CD4-positive, alpha-beta T cell treated with Interleukin-2 at 100 ng/mL for 4 hours (primary cell): ENCODE measurements at regions not wholly inside any gene's neighbourhood (a gene's known extent, or its start where the extent isn't known, plus 50 kb on each side); places are given as distances from the start of the nearest gene placed in this dataset.

Experiments
- DNase-seq: peaks from one replicate; pipeline ENCODE4 v3.0.0-alpha.2; 2020; ENCODE audit warnings: low spot score

GRCh38 chr20:58091810-58092209 lies 136.6 kb downstream of the ANKRD60 start:
- DNase-seq, result no peak

- DNase-seq, result no peak
Observed at GRCh38 chr20:58090161-58090560, 138.3 kb downstream of the ANKRD60 start.

GRCh38 chr20:58088625-58089024 lies 139.8 kb downstream of the ANKRD60 start:
- no peak for DNase-seq

- DNase-seq, result no peak
Observed at GRCh38 chr20:58088105-58088504, 140.3 kb downstream of the ANKRD60 start.

- DNase-seq, result no peak
Observed at GRCh38 chr20:58087562-58087858, 140.9 kb downstream of the ANKRD60 start.

- no peak for DNase-seq
Observed at GRCh38 chr20:58086763-58087561, 141.5 kb downstream of the ANKRD60 start.

- DNase-seq, result no peak
Observed at GRCh38 chr20:58084966-58085365, 143.5 kb downstream of the ANKRD60 start.

GRCh38 chr20:58084566-58084965 lies 143.9 kb downstream of the ANKRD60 start:
- DNase-seq, result no peak

- DNase-seq, result no peak
Observed at GRCh38 chr20:58081846-58082245, 146.6 kb downstream of the ANKRD60 start.

GRCh38 chr20:58078741-58079522 lies 149.5 kb downstream of the ANKRD60 start:
- no peak for DNase-seq

GRCh38 chr20:58077282-58077681 lies 151.2 kb downstream of the ANKRD60 start:
- DNase-seq, result no peak

GRCh38 chr20:58076405-58076804 lies 152.0 kb downstream of the ANKRD60 start:
- DNase-seq, result no peak

- DNase-seq, result no peak
Observed at GRCh38 chr20:58075586-58076345, 152.7 kb downstream of the ANKRD60 start.

GRCh38 chr20:58073945-58074856 lies 154.3 kb downstream of the ANKRD60 start:
- DNase-seq, result no peak

- no peak for DNase-seq
Observed at GRCh38 chr20:58072695-58073671, 155.5 kb downstream of the ANKRD60 start.

GRCh38 chr20:58071991-58072390 lies 156.5 kb downstream of the ANKRD60 start:
- DNase-seq, result no peak

- DNase-seq, result no peak
Observed at GRCh38 chr20:58071298-58071697, 157.2 kb downstream of the ANKRD60 start.

GRCh38 chr20:58070664-58071196 lies 157.7 kb downstream of the ANKRD60 start:
- DNase-seq, result no peak

- no peak for DNase-seq
Observed at GRCh38 chr20:58069796-58070663, 158.4 kb downstream of the ANKRD60 start.
